MCF 10A (cell line): ENCODE measurements at regions not wholly inside any gene's neighbourhood (a gene's known extent, or its start where the extent isn't known, plus 50 kb on each side); places are given as distances from the start of the nearest gene placed in this dataset.
"Not testable (repeated sequence)": the region's sequence is repeated elsewhere in the genome, so short reads cannot be mapped to it uniquely, and the experiment has no call there.

Experiments
- BruUV-seq: library from RNA; stranded (reverse); fragments of 400-500 nt; replicated peaks from 2 replicates; lab custom pipeline; 2021; lab: Mats Ljungman, UMichigan
- CTCF ChIA-PET: fragments of 300-600 bp; sonication (Branson Sonifier 250); formaldehyde crosslinking; extraction: SDS; loops from one replicate; lab custom pipeline; 2021; ENCODE audit warnings: antibody characterized with exemption, inconsistent platforms; lab: Yijun Ruan, JAX
- POLR2A ChIA-PET: fragments of 300-600, 350-650 bp; sonication (Branson Sonifier 250); formaldehyde crosslinking; extraction: SDS; loops from one replicate; lab custom pipeline; 2020; ENCODE audit warnings: antibody characterized with exemption, inconsistent platforms; lab: Yijun Ruan, JAX
- DNase-seq: peaks from one replicate; pipeline ENCODE4 v3.0.0-alpha.2; 2018; ENCODE audit not compliant: unreplicated experiment
- H3K27ac Mint-ChIP-seq: one replicate; pipeline ENCODE4 v1.8.0; 2022; ENCODE audit warnings: mild to moderate bottlenecking, low read depth, mixed read lengths; ENCODE audit not compliant: unreplicated experiment
- H3K27me3 Mint-ChIP-seq: one replicate; pipeline ENCODE4 v1.8.0; 2022; ENCODE audit warnings: mixed read lengths; ENCODE audit not compliant: insufficient read depth, unreplicated experiment
- H3K36me3 Mint-ChIP-seq: one replicate; pipeline ENCODE4 v1.8.0; 2022; ENCODE audit warnings: mild to moderate bottlenecking, moderate library complexity, mixed read lengths; ENCODE audit not compliant: insufficient read depth, unreplicated experiment
- H3K4me1 Mint-ChIP-seq: one replicate; pipeline ENCODE4 v1.8.0; 2022; ENCODE audit warnings: mixed read lengths; ENCODE audit not compliant: insufficient read depth, unreplicated experiment
- H3K4me3 Mint-ChIP-seq: one replicate; pipeline ENCODE4 v1.8.0; 2022; ENCODE audit warnings: mild to moderate bottlenecking, moderate library complexity, mixed read lengths; ENCODE audit not compliant: unreplicated experiment
- H3K9me3 Mint-ChIP-seq: one replicate; pipeline ENCODE4 v1.8.0; 2022; ENCODE audit warnings: mixed read lengths; ENCODE audit not compliant: unreplicated experiment
- CTCF ChIP-seq: fragments of 200-600 bp; IDR thresholded peaks from one replicate; pipeline ENCODE4 v1.8.0; 2022; ENCODE audit warnings: antibody characterized with exemption, mild to moderate bottlenecking; ENCODE audit not compliant: unreplicated experiment
- intact Hi-C: fragments of 100-400 bp; cut with micrococcal nuclease; formaldehyde crosslinking; loops from 2 replicates; pipeline ENCODE4 v1.14.1; 2022

GRCh38 chr18:60910534-60910933 is 422.7 kb upstream of the CDH20 start:
- no peaks in the 10 kb centered on the region for H3K27me3 Mint-ChIP-seq
- H3K27ac Mint-ChIP-seq, result no peak overlapping the region
- no peak overlapping the region for H3K4me3 Mint-ChIP-seq
- no TSS peak for BruUV-seq
- H3K4me1 Mint-ChIP-seq, result peaks cover 9% of the 10 kb centered on the region
- ChIA-PET CTCF (no interaction called here), POLR2A (no interaction called here)
- no peaks in the 10 kb centered on the region for H3K36me3 Mint-ChIP-seq
- TF ChIP-seq CTCF, result no peak
- no peaks in the 10 kb centered on the region for H3K9me3 Mint-ChIP-seq
- peak; percentile 17 for DNase-seq
- intact Hi-C loops, result no loop called here

- no peaks in the 10 kb centered on the region for H3K27me3 Mint-ChIP-seq
- H3K27ac Mint-ChIP-seq, result no peak overlapping the region
- no TSS peak for BruUV-seq
- no peak for TF ChIP-seq CTCF
- H3K9me3 Mint-ChIP-seq, result no peaks in the 10 kb centered on the region
- CTCF ChIA-PET, result no interaction called here
- no peak for DNase-seq
- POLR2A ChIA-PET, result interaction anchor here (0.5 kb wide), 1 partner anchor 19 kb away, joined by 3 read pairs; no protein-coding TSS in a partner anchor
- no peaks in the 10 kb centered on the region for H3K36me3 Mint-ChIP-seq
- intact Hi-C loops, result no loop called here
- H3K4me3 Mint-ChIP-seq, result no peak overlapping the region
- peaks cover 9% of the 10 kb centered on the region for H3K4me1 Mint-ChIP-seq
These were observed 421.7 kb upstream of the CDH20 start for GRCh38 chr18:60911504-60911903.

- Mint-ChIP-seq H3K27ac (no peak overlapping the region), H3K27me3 (no peaks in the 10 kb centered on the region), H3K4me3 (no peak overlapping the region), H3K4me1 (peaks cover 9% of the 10 kb centered on the region), H3K9me3 (no peaks in the 10 kb centered on the region), H3K36me3 (no peaks in the 10 kb centered on the region)
- no peak for DNase-seq
- ChIA-PET CTCF (interaction anchor here (0.9 kb wide), 1 partner anchor 11 kb away, joined by 3 read pairs; no protein-coding TSS in a partner anchor), POLR2A (interaction anchor here (0.6 kb wide), 1 partner anchor 24 kb away, joined by 3 read pairs; no protein-coding TSS in a partner anchor)
- no TSS peak for BruUV-seq
- intact Hi-C loops, result no loop called here
- no peak for TF ChIP-seq CTCF
These were observed 418.1 kb upstream of the CDH20 start for GRCh38 chr18:60915160-60915559.

- H3K27me3 Mint-ChIP-seq, H3K4me1 Mint-ChIP-seq, BruUV-seq, intact Hi-C loops, CTCF ChIA-PET, H3K9me3 Mint-ChIP-seq, DNase-seq, H3K27ac Mint-ChIP-seq, H3K36me3 Mint-ChIP-seq, H3K4me3 Mint-ChIP-seq: not testable (repeated sequence)
- POLR2A ChIA-PET, result interaction anchor here (1.3 kb wide), 1 partner anchor 12 kb away, joined by 3 read pairs; no protein-coding TSS in a partner anchor
These were observed 414.4 kb upstream of the CDH20 start for GRCh38 chr18:60918862-60919261.
